Femur (tissue), 1 donor: ENCODE measurements at regions not wholly inside any gene's neighbourhood (a gene's known extent, or its start where the extent isn't known, plus 50 kb on each side); places are given as distances from the start of the nearest gene placed in this dataset.

Experiments
- DNase-seq: peaks from one replicate; pipeline ENCODE4 v3.0.0-alpha.2; 2017

DNA sequence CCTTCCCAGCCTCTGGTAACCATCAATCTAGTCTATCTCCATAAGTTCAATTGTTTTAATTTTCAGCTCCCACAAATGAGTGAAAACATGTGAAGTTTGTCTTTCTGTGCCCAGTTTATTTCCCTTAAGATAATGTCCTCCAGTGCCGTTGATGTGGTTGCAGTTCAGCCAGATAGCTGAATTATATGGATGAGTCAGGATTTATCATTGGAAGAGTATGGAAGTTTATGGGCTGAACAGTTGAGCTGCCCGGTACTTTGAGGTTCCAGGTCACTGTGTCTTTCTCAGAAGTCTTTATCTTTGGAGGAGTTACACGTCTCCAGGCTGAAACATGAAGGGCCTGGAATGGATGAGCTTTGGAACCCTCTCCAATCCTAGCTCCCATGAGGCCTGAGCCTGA is 120.1 kb downstream of the ASCL4 start:
- no peak for DNase-seq

DNA sequence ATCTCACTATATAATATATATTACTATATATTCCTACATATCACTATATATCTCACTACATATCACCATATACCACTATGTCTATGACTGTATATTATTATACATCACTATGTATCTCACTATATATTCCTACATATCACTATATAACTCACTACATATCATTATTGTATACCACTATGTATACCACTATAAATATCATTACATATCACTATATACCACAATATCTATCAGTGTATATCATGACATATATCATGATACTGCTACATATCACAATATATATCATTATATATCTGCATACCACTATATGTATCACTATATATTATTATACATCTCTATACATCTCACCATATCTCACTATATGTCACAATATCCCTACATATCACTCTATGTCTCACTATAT is 121.5 kb downstream of the ASCL4 start:
- no peak for DNase-seq

DNA sequence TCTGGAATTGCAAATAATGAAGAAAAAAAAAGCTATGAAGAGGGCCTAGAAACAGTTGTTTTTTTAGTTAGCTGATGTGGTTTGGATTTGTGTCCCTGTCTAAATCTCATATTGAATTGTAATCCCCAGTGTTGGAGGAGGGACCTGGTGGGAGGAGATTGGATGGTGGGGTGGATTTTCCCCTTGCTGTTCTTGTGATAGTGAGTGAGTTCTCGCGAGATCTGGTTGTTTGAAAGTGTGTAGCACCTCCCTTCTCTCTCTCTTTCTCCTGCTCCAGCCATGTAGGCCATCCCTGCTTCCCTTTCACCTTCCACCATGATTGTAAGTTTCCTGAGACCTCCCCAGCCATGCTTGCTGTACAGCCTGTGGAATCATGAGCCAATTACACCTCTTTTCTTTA is 126.1 kb downstream of the ASCL4 start:
- no peak for DNase-seq

DNA sequence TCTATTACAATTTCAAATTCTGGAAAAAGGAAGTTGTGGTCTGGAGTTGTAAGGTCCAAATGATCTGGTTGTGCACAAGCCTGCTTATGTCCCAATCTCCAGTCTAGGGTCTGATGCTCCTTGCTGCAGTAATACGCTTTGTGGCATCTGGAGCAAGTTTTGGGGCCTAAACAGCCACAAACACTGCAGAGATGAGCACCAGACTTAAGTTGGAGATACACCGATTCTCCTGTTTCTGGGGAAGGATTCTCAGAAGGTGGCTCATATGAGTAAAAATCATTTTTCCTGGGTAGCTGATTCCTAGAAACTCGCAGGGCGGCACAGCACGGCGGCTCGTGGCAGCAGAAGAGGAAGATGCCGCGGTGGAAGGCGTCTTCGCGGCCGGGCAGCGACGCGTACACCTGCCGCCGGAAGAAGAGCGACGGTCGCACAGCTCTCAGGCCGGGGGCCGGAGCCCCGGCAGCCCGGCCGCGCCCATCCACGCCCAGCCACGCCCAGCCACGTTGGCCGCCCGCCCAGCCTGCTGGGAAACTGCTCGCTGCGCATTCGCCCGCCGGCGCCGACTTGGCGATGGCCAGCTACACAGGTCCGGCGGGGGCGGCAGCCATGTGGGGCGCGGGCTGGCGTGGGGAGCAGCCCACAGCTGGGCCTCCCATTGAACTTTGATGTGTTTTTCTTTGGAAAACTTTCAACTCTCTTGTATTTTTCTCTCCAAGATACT is 129.0 kb downstream of the ASCL4 start:
- peak; percentile 27 for DNase-seq

DNA sequence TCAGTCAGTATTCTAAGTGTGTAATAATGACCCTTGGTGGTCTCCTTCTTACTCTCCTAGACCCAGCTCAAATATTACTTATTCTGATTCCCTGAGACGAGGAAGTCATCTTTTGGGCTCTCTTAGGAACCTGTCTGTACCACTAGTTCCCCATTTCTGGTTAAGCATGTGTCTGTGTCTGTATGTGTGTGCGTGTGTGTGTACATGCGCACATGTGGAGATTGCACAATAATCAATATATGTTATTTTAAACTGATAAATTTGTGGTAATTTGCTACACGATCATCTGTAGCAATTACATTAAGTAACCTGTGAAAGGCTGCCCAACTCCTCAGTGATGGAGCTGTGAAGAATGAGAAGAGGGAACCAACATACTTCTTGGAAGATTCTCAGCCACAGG is 132.2 kb downstream of the ASCL4 start:
- DNase-seq: no peak

DNA sequence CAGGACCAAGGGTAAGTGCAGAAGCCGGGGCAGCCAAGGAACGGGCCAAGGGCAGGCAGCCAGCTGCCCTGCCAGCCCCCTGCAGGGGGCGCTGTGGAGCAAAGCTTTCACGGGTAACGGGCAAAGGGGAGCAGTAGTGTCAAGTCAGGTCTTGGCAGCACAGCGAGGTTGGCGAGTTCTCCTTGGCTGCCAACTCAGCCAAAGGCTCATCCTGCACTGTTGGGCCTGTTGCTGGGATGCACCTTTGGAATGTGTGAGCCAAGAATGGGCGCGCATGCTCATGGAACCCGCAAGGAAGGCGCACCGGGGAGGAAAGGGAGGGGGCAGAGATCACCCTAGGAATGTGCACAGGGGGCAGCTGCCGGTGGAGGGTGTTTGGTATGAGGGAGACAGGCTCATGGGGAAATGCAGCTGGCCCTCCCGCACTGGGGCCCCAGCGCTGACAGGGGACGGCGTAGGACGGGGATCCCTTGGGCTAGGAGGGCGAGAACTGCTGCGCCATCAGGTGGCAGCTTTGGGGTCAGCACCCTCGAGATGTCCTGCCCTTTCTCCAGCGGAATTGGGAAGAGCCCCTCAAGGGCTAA is 138.0 kb downstream of the ASCL4 start:
- no peak for DNase-seq

DNA sequence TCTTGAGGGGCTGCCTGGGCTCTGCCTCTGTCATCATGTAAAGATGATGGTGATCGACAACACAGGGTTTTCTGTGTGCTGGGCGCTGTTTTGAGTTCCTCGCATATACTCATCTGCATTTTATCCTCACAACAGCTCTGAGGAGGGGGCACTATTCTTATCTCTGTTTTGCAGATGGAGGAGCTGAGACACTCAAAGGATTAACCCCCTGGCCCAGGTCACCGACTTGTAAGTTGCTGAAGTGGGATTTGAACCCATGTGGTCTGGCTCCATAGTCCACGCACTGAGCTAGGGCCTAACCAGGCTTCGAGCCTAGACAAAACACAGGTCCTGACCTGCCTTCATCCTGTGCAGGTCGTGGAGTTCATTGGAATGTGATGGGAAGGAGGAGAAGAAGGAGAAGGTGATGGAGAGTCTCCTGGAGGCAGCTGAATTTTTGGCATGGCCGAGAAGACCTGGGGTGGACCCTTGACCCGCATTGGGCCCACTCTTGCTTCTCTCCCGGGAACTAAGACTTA is 140.0 kb downstream of the ASCL4 start:
- DNase-seq: no peak

DNA sequence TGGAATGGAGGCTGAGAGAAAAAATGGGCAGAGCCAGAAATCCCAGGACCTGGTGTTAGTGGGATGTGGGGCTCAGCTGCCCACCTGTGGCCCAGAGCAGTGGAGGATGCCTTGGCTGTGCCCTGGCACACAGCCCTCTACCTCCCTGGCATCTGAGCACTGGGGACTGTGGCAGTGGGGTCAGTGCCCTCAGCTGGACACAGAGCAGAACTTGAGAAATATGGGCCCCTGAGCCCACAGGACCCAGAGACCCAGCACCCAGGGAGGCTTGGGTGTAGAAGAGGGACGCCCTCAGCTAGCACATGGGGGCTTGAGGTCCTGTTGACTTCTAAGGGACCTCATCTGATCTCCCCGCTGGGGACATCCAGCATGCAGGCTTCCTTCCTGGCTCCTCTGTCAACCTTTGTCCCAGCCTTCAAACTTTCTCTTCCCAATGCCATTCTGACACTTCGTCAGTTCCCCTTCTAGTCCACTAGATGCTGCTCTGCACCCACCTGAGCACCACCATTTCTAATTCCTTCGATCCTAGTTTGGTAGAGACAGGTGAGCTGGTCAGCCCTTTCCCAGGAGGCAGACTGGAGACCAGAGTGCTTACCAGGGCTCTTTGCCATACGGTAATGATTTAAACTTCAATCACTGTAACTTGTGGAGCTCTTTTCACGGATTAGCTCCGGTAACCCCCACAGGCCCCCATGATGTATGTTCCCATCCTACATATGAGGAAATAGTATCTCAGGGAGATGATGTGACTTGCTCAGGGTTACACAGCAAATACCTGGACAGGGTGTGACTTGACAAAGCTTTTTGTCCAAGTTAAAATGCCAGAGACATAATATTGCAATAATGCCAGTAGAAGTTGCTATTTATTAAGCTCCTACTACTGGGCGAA is 143.7 kb downstream of the ASCL4 start:
- DNase-seq: no peak

DNA sequence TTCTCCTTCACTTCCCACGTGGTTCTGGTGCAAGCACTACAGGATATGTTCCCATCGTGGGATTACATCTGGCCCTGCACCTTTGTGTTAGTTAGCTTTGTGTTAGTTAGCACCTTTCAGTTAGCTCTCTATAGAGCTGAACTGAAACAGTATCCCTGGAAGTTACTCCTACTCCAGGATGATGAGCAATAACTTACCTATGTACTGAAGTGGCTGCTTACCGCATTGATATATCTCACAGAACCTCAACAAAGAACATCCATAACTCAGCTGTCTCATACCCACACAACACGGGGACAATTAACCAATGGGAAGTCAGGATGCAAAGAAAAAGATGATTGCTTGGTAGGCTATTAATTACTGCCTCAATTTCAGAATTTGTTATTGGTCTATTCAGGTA is 146.6 kb downstream of the ASCL4 start:
- no peak for DNase-seq

DNA sequence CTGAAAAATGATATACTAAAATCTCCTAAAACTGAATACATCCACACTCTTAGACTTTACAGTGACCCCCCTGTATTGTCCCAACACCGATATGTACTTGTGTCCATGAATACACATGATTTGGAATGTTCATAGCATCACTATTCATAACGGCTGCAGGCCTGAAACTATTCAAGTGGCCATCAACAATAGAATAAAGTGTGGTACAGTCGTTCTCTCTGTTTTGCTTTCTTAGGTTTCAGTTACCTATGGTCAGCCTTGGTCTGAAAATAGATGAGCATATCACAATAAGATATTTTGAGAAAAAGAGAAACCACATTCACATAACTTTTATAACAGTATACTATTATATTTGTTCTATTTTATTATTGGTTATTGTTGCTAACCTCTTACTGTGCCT is 150.6 kb downstream of the ASCL4 start:
- no peak for DNase-seq

DNA sequence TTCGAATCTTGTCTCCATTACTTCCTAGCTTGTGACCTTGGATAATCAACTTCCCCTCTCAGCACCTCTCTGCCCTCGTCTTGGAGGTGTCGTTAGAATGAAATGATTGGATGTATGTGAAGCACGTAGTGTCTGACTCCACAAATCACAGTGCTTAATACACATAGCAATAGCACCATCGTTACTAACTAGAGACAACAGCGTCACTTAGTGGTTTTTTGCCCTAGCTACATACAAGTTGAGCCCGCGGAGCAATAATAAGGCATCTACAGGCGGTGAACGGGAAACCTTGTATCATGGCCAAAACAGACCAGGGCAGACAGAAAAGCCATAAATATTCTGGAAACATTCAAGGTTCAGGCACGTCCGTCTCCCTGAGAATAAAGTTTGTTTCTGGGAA is 154.9 kb downstream of the ASCL4 start:
- no peak for DNase-seq

DNA sequence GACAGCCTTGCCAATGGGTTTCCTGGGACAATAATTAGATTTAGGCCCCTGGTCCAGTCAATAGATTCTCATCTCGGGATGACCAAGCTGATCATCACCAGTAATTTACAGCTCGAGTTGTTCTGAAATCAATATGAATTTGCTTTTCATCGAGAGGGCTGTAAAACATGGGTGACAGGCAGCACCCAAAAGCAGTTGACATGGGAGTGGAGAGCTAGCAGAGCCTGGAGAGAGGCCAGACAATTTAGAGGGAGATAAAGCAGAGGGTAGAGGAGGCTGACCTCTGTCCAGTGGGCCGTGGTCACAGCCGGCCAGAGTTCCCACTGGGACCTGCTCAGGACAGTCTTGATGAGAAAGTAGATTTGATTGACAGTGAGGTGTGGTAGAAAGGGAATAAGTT is 157.3 kb downstream of the ASCL4 start:
- DNase-seq: no peak

DNA sequence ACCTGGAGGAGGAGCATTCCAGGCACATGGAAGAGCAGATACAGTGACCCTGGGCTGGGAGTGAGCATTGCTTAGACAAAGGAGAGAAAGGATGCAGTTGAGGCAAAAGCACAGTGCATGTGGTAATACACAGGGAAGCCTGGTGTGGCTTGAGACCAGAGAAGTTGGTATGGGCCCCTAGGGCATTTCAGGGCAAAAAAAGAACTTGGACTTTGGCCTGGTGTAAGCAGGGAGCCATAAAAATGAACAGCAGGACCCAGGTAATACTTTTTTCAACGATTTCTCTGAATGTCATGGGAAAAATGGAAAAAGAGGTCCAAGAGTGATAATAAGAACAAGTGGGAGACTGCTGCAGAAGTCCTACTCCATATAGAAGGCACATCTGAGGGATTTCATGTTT is 163.9 kb downstream of the ASCL4 start:
- no peak for DNase-seq

DNA sequence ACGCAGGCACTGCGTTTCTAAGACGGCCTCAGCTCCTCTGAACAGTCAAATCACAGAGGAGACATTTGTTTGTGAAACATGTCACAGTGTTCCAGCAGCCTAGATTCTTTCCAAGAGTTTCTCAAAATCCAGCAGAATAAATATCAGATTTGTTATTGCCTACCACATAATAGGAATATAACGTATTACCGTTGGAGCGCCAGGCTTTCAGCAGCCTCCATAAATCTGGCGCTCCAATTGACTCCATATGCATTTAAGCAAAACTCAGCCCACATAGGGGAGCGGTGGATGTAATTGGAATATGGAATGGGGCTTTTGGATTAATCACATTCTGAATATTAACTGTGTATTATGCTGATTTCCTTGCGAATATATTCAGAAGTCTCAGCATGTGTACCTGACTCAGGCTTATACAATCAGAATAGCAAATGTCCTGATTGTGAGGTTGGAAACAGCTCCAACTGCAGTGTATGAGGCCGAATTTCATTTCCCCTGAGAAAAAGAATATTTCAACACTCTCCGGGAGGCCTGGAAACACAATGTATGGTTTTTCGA is 174.0 kb downstream of the ASCL4 start:
- DNase-seq: peak; percentile 51

DNA sequence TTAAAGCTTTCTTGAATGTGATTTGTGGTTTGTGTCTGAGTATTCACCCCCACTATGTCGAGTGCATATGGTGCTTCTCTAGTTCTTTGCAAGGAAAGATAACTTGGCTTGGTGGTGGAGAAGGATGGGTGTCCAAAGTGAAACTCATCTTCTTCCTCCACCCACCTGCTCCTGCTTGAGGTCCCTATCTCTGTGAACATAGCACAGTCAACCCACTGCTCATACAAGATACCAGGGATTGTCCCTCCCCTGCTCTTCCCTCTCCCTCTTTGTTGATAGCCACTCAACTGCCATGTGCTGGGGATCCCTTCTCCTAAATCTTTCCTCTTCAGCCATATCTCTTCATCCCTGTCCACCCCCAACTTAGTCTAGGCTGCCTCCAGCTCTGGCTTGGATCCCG is 176.5 kb downstream of the ASCL4 start:
- no peak for DNase-seq

DNA sequence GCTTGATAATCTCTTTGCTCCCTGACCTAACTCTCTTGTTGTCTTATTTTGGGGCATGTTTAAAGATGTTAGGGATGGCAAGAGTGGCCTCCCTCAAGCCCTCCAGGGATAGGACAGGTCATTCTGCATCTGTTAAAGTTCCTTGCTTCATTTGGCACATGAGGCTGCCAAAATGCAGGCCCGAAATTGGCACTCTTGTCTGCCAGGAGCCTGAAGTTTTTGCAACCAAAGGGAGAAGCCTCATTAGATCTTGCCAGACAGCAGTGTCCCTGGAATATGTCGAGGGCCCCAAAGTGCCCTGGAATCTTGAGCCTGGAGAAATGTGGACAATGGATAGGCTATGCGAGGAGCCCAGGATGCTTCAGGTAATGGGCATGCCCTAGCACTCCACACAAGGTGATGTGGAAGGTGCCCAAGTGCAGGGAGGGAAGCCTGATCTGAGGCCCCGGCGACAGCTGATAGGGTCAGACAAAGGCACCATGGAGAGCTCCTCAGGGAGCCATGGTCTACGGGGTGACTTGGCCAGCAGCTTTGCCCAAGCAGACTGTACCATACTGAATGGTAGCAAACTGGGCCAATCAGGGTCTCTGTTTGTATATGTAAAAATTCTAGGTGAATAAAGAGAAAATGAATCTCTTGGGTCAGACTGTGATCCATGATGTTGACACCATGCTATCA is 173.0 kb upstream of the WSCD2 start:
- DNase-seq: no peak

DNA sequence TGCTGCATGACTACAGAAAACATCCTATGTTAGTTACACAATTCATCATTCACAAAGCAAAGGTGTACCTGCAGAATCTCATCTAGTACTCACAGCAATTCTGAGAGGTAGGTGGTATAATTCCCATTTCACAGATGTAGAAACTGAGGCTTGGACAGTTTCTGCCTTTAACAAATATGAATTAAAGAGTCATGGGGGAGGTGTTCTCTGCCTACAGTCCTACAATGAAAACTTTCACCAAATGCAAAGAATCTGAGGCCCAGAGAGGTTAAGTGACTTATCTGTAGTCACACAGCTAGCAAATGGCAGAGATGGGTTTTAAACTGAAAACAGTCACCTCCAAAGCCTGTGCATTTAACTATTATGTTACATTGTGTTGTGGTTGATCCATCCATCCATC is 171.6 kb upstream of the WSCD2 start:
- no peak for DNase-seq

DNA sequence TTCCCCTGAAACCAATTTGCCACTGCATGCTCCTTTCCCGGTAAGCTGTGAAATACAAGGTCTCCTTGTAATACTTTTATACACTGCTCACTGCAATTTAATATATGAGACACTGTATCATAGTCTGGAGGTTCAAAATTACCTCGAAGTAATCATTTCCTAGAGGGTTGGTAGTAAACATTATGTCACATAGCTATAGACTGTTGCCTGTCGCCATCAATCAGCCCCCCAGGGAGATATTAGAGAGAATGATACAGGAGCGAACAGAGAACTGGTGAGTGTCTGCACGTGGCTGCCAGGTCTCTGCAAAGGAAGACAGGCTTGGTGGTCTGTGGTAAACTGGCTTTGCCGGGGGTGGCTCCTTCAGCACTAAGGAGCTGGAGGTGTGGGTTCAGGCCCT is 165.5 kb upstream of the WSCD2 start:
- no peak for DNase-seq

DNA sequence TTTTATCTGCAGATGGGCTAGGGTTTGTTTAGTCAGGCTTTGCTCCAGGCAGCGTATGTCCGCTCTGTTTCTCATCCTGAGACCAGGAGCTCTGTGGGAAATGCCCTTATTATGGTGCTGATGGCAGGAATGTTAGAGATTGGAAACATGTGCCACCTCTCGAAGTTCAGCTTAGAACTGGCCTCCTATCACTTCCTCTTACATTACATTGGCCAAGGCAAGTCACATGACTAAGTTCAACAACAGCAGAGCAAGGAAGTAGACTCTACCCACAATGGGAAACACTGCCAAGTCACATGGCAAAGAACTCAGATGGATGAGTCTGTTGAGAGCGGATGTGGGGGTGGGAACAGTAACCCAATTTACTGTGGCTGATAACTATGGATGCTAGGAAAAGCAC is 161.9 kb upstream of the WSCD2 start:
- no peak for DNase-seq

DNA sequence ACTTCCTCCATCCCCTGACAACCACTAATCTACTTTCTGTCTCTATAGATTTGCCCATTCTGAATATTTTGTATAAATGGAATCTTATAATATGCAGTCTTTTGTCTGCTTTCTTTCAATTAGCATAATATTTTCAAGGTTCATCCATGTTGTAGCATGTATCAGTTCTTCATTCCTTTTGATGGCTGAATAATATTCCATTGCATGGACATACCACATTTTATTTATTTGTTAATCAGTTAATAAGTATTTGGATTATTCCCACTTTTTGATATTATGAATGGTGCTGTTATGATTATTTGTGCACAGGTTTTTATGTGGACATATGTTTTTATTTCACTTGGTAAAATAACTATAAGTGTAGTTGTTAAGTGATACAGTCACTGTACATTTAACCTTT is 155.1 kb upstream of the WSCD2 start:
- DNase-seq: no peak

DNA sequence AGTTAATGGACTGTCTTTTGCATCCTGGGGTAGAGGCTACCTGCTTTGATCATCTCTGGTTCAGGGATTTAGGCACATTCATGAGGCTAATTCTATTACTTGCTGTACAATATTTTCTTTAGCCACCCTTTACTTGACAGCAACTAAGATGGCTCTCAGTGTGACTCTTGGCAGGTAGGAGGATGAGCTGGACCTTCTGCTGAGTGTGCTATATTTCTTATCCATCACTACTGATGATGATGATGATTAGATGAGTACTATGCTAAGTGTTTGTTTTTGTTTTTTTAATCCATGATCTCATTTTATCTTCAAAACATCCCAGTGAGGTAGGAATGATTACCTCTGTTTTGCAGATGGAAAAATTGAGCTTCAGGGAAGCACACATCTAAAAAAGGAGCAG is 152.8 kb upstream of the WSCD2 start:
- no peak for DNase-seq

DNA sequence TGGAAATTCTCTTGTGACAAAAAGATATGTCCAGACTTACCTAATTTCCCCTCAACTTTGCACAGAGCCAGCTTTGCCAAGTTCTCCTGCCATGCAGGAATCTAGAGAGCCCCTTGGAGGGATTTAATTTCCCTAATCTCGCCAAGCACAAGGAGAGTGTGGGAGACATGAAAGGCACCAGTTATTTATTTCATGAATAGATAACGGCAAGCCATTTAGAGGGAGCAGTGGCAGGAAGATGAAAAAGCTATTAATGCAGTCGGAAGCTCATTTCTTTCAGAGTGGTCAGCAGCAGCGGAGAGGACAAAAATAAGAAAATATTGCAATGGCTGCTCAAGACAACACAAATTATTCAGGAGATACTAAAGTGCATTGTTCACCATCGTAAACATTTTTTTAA is 150.9 kb upstream of the WSCD2 start:
- no peak for DNase-seq

DNA sequence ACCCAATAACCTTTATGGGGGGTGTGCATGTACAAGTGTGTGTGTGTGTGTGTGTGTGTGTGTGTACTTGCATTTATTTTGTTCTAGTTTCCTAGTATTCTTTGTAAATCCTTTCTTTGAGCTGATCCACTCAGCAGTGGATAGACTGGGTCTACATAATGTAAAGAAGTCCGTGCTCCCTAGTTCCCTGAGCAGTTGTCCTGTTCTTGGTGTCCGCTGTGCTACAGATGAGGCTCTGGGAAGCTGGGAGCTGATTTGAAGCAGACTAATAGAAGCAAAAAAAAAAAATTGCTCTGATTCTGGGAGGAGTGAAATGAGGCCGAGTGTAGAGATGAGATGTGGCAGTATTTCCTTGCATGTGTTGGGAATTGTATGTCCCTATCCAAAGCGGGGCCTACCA is 150.4 kb upstream of the WSCD2 start:
- DNase-seq: no peak
